GM12878 (cell line): ENCODE measurements at regions not wholly inside any gene's neighbourhood (a gene's known extent, or its start where the extent isn't known, plus 50 kb on each side); places are given as distances from the start of the nearest gene placed in this dataset.

Experiments used
- ATAC-seq: fragments of 200-7000 bp; cut with Tn5 transposase; 3 replicates; pipeline ENCODE4 v1.9.1; 2020; ENCODE audit warnings: mild to moderate bottlenecking, moderate library complexity
- BruUV-seq: library from RNA; stranded (reverse); fragments of 400-500 nt; replicated peaks from 2 replicates; lab custom pipeline; 2021; lab: Mats Ljungman, UMichigan
- CTCF ChIA-PET: fragments of 300-600 bp; sonication (Branson Sonifier 250); formaldehyde crosslinking; extraction: SDS; loops from one replicate; lab custom pipeline; 2021; ENCODE audit warnings: inconsistent platforms; lab: Yijun Ruan, JAX
- POLR2A ChIA-PET: fragments of 350-600 bp; formaldehyde crosslinking; extraction: SDS; loops from one replicate; lab custom pipeline; 2021; ENCODE audit warnings: inconsistent platforms; lab: Charles Lee
- RAD21 ChIA-PET: fragments of 300-600 bp; sonication (Branson Sonifier 250); formaldehyde crosslinking; loops from one replicate; lab custom pipeline; 2023; ENCODE audit warnings: antibody characterized with exemption; ENCODE audit not compliant: unreplicated experiment; lab: Charles Lee
- SMC1A ChIA-PET: fragments of 300-600 bp; sonication (Branson Sonifier 250); formaldehyde crosslinking; loops from one replicate; lab custom pipeline; 2023; ENCODE audit not compliant: unreplicated experiment, uncharacterized antibody; lab: Charles Lee
- DNase-seq: peaks from one replicate; pipeline ENCODE4 v3.0.0-alpha.2; 2011; ENCODE audit warnings: low read depth, low spot score
- FAIRE-seq: peaks from 3 replicates; lab custom pipeline; 2011; peaks lifted over from hg19 to GRCh38; lab: Jason Lieb, UNC
- H2AFZ ChIP-seq: 2 replicates; pipeline ENCODE4 v1.6.0; 2011; ENCODE audit warnings: low read depth, low read length, control low read depth; ENCODE audit not compliant: control insufficient read depth
- H3K27ac ChIP-seq: 2 replicates; pipeline ENCODE4 v1.5.1; 2011; ENCODE audit warnings: control low read depth; ENCODE audit not compliant: control insufficient read depth, insufficient read depth
- H3K27me3 ChIP-seq, 2 experiments: replicated peaks in 1 of 2; 2 replicates each; pipeline versions ENCODE4 v1.6.0 to v1.6.1; 2011; ENCODE audit warnings: low read length in 1 of 2; ENCODE audit not compliant: control insufficient read depth in 2 of 2, insufficient read depth in 2 of 2
- H3K36me3 ChIP-seq, 2 experiments: 2 replicates each; pipeline ENCODE4 v1.5.1; 2011; ENCODE audit warnings: low read length in 1 of 2; ENCODE audit not compliant: control insufficient read depth in 2 of 2, insufficient read depth in 2 of 2
- H3K4me1 ChIP-seq: 2 replicates; pipeline ENCODE4 v1.6.1; 2011; ENCODE audit warnings: mild to moderate bottlenecking, low read length, moderate library complexity, mixed read lengths; ENCODE audit not compliant: control insufficient read depth, insufficient read depth
- H3K4me2 ChIP-seq: 2 replicates; pipeline ENCODE4 v1.6.0; 2011; ENCODE audit warnings: control low read depth; ENCODE audit not compliant: control insufficient read depth, insufficient read depth
- H3K4me3 ChIP-seq: fragments of 200-600 bp; sonication (generic); 2 replicates; pipeline ENCODE4 v1.5.1; 2016
- H3K79me2 ChIP-seq: 2 replicates; pipeline ENCODE4 v1.6.0; 2011; ENCODE audit warnings: low read length; ENCODE audit not compliant: control insufficient read depth, insufficient read depth
- H3K9ac ChIP-seq: 2 replicates; pipeline ENCODE4 v1.8.0; 2011; ENCODE audit warnings: low read length, control low read depth, mixed read lengths; ENCODE audit not compliant: control insufficient read depth, insufficient read depth
- H3K9me3 ChIP-seq: replicated peaks from 3 replicates; pipeline ENCODE4 v1.5.1; 2011; ENCODE audit warnings: mild to moderate bottlenecking, low read length; ENCODE audit not compliant: control insufficient read depth, insufficient read depth
- H4K20me1 ChIP-seq: 2 replicates; pipeline ENCODE4 v1.6.0; 2011; ENCODE audit not compliant: control insufficient read depth, insufficient read depth
- BHLHE40 ChIP-seq, 2 experiments: fragments of 450-650 bp in 1 of 2; IDR thresholded peaks; 2 replicates each; pipeline ENCODE4 v1.6.1; 2011 to 2017; ENCODE audit warnings: low read depth in 2 of 2, borderline replicate concordance in 1 of 2, improper control_type of control experiment in 1 of 2, low read length in 1 of 2, mild to moderate bottlenecking in 1 of 2
- CUX1 ChIP-seq: IDR thresholded peaks from 2 replicates; pipeline ENCODE4 v1.6.1; 2012; ENCODE audit warnings: improper control_type of control experiment, low read depth, low read length; ENCODE audit not compliant: insufficient replicate concordance
- E4F1 ChIP-seq: fragments of 450-650 bp; IDR thresholded peaks from 2 replicates; pipeline ENCODE4 v1.6.1; 2018; ENCODE audit warnings: borderline replicate concordance, mild to moderate bottlenecking; ENCODE audit not compliant: partially characterized antibody
- IKZF2 ChIP-seq, 2 experiments: fragments of 450-650 bp; IDR thresholded peaks; 2 replicates each; pipeline ENCODE4 v1.6.1; 2017; ENCODE audit warnings: mild to moderate bottlenecking in 2 of 2, moderate library complexity in 2 of 2
- RBBP5 ChIP-seq: fragments of 200-600 bp; sonication (generic); conservative IDR thresholded peaks from 2 replicates; pipeline ENCODE4 v1.6.1; 2016
- SMAD1 ChIP-seq: fragments of 450-650 bp; IDR thresholded peaks from 2 replicates; pipeline ENCODE4 v1.6.1; 2018; ENCODE audit warnings: mild to moderate bottlenecking, low read depth; ENCODE audit not compliant: partially characterized antibody
- TARDBP ChIP-seq: IDR thresholded peaks from 2 replicates; pipeline ENCODE4 v1.6.1; 2016; ENCODE audit warnings: borderline replicate concordance
- ZBTB11 ChIP-seq: fragments of 450-650 bp; formaldehyde crosslinking; IDR thresholded peaks from 2 replicates; pipeline ENCODE4 v1.5.0; 2022; ENCODE audit warnings: mild to moderate bottlenecking, missing genetic modification characterization
- WGBS: methylation state at CpG from one replicate; pipeline ENCODE4 v1.1.6; 2016; ENCODE audit warnings: low lambda C conversion rate; ENCODE audit not compliant: insufficient replicate concordance, insufficient coverage; ENCODE audit errors: missing lambda C conversion rate; 5-methylcytosine and 5-hydroxymethylcytosine counted together
- in situ Hi-C: fragments of 300-500 bp; cut with MboI; formaldehyde crosslinking; loops from 9 replicates; pipeline ENCODE4 v1.14.3; 2018; ENCODE audit warnings: mixed read lengths
- intact Hi-C: fragments of 100-400 bp; cut with micrococcal nuclease; formaldehyde crosslinking; loops from one replicate; pipeline ENCODE4 v1.14.2; 2022; ENCODE audit not compliant: unreplicated experiment

- no peak overlapping the region for H3K4me3 ChIP-seq
- no peak for TF ChIP-seq IKZF2 (IDR thresholded peaks at IDR 0.05)
- no peak for TF ChIP-seq E4F1
- TF ChIP-seq TARDBP: no peak
- TF ChIP-seq SMAD1: no peak
- no peak for TF ChIP-seq CUX1
- TF ChIP-seq BHLHE40 (IDR thresholded peaks at IDR 0.05; ENCODE audit: borderline replicate concordance in 1 of 2, low read depth in 2 of 2, low read length in 1 of 2): no peak
- no peak for TF ChIP-seq RBBP5
- no peak for TF ChIP-seq ZBTB11 (CRISPR knock-in tag)
- SMC1A ChIA-PET: no interaction called here
- no peaks in the 10 kb centered on the region for H3K27me3 ChIP-seq
- CTCF ChIA-PET: interaction anchor here (0.6 kb wide), 1 partner anchor 195 kb away, joined by 4 read pairs; no protein-coding TSS in a partner anchor
- no TSS peak for BruUV-seq
- H2AFZ ChIP-seq: no peak overlapping the region
- no peak overlapping the region for H3K27ac ChIP-seq
- no peaks in the 10 kb centered on the region for H3K9me3 ChIP-seq
- ATAC-seq (no peak), FAIRE-seq (no peak), DNase-seq (no peak)
- WGBS: 52% methylated on average over 14 of the region's 14 CpGs
- H3K36me3 ChIP-seq: no peaks in the 10 kb centered on the region
- H3K4me2 ChIP-seq: no peak overlapping the region
- in situ Hi-C loops: no loop called here
- H3K4me1 ChIP-seq: no peaks in the 10 kb centered on the region
- RAD21 ChIA-PET: no interaction called here
- POLR2A ChIA-PET: no interaction called here
- intact Hi-C loops: no loop called here
- no peak overlapping the region for H3K9ac ChIP-seq
- H4K20me1 ChIP-seq: no peaks in the 10 kb centered on the region
- H3K79me2 ChIP-seq: no peaks in the 10 kb centered on the region
Observed at GRCh38 chr5:173396311-173396993, 68.2 kb upstream of the STC2 start.
